Ascending aorta (tissue), 2 donors: ENCODE measurements at regions not wholly inside any gene's neighbourhood (a gene's known extent, or its start where the extent isn't known, plus 50 kb on each side); places are given as distances from the start of the nearest gene placed in this dataset.
"Not testable (repeated sequence)": the region's sequence is repeated elsewhere in the genome, so short reads cannot be mapped to it uniquely, and the experiment has no call there.

ENCODE experiments used
- DNase-seq, 2 donors: peaks; one replicate each; pipeline ENCODE4 v3.0.0-alpha.2; 2019; ENCODE audit warnings: low spot score in 2 of 2
- H3K27ac ChIP-seq, 2 donors: fragments of 200-600 bp; sonication (generic); one replicate each; pipeline ENCODE4 v1.5.1; 2016 to 2017; ENCODE audit warnings: mild to moderate bottlenecking in 1 of 2
- H3K27me3 ChIP-seq: fragments of 200-600 bp; sonication (generic); one replicate; pipeline ENCODE4 v1.5.1; 2017
- H3K36me3 ChIP-seq, 2 donors: fragments of 200-600 bp; sonication (generic); one replicate each; pipeline ENCODE4 v1.5.1; 2016
- H3K4me1 ChIP-seq, 2 donors: fragments of 200-600 bp; sonication (generic); one replicate each; pipeline ENCODE4 v1.5.1; 2016 to 2017; ENCODE audit warnings: mild to moderate bottlenecking in 1 of 2
- H3K4me3 ChIP-seq, 2 donors: fragments of 200-600 bp; sonication (generic); one replicate each; pipeline ENCODE4 v1.5.1; 2016 to 2017; ENCODE audit warnings: mild to moderate bottlenecking in 1 of 2
- H3K9me3 ChIP-seq, 2 donors: fragments of 200-600 bp; sonication (generic); one replicate each; pipeline ENCODE4 v1.5.1; 2016
- intact Hi-C: fragments of 100-400 bp; cut with DNase I; formaldehyde crosslinking; loops from one replicate; pipeline ENCODE4 v1.15.1; 2023
- TF ChIP-seq, protein P1 (sequence below), 3 experiments: fragments of 200-600 bp in 2 of 3; fragments of 450-650 bp in 1 of 3; sonication (generic) in 2 of 3; IDR thresholded peaks; one replicate each; pipeline ENCODE4 v1.5.1; 2016 to 2019; ENCODE audit warnings: antibody characterized with exemption in 3 of 3, mild to moderate bottlenecking in 1 of 3, moderate library complexity in 1 of 3

DNA sequence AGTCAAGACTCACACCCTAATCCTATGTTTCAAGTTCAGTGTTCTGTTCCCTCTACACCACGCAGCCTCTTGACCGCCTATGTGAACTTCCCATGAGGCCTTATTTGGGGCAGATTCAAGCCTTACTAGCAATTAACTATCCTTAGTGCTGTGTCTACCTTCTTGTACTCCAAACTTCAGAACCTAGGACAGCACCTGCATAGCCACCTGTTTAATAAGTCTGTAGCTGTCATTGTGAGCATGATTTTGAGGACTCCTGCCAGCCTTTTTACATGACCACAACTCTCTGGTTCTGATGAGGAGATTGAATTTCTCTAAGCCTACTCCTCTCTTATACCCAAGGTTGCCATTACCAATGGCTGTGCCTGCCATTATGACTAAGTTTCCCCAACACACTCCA lies 50.8 kb upstream of the PCSK1 start:
- H3K36me3 ChIP-seq = no peaks in the 10 kb centered on the region
- TF ChIP-seq, protein P1, sequence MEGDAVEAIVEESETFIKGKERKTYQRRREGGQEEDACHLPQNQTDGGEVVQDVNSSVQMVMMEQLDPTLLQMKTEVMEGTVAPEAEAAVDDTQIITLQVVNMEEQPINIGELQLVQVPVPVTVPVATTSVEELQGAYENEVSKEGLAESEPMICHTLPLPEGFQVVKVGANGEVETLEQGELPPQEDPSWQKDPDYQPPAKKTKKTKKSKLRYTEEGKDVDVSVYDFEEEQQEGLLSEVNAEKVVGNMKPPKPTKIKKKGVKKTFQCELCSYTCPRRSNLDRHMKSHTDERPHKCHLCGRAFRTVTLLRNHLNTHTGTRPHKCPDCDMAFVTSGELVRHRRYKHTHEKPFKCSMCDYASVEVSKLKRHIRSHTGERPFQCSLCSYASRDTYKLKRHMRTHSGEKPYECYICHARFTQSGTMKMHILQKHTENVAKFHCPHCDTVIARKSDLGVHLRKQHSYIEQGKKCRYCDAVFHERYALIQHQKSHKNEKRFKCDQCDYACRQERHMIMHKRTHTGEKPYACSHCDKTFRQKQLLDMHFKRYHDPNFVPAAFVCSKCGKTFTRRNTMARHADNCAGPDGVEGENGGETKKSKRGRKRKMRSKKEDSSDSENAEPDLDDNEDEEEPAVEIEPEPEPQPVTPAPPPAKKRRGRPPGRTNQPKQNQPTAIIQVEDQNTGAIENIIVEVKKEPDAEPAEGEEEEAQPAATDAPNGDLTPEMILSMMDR (IDR thresholded peaks at IDR 0.05) = no peak
- H3K27me3 ChIP-seq = no peaks in the 10 kb centered on the region
- no peaks in the 10 kb centered on the region for H3K4me1 ChIP-seq
- no peaks in the 10 kb centered on the region for H3K9me3 ChIP-seq
- no peak overlapping the region for H3K27ac ChIP-seq
- intact Hi-C loops = no loop called here
- no peak overlapping the region for H3K4me3 ChIP-seq
- DNase-seq = no peak

DNA sequence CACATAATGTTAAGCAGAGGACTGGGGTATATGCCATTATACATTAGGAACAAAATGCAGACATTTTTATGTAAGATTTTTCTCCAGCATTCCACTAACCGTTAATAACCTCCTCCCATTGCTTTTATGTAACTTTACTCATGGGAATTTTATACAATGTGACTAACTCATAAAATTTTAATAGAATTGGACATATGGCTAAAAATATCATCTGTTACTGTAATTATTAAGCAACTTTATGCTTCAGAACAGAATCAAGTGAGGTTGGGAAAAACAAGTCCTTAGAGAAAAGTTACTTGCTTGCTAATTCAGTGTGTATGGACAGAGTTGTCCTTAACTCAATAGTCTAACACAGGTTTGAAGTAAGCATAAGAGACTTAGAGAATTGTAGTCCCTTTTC lies 54.8 kb upstream of the PCSK1 start:
- H3K4me1 ChIP-seq = no peaks in the 10 kb centered on the region
- no peaks in the 10 kb centered on the region for H3K27me3 ChIP-seq
- H3K27ac ChIP-seq = no peak overlapping the region
- intact Hi-C loops = loop anchor here (5.0 kb wide), 1 partner anchor 146 kb away; no protein-coding TSS in a partner anchor
- no peaks in the 10 kb centered on the region for H3K9me3 ChIP-seq
- no peak for DNase-seq
- no peak overlapping the region for H3K4me3 ChIP-seq
- no peaks in the 10 kb centered on the region for H3K36me3 ChIP-seq
- TF ChIP-seq, protein P1 (IDR thresholded peaks at IDR 0.05) = no peak

DNA sequence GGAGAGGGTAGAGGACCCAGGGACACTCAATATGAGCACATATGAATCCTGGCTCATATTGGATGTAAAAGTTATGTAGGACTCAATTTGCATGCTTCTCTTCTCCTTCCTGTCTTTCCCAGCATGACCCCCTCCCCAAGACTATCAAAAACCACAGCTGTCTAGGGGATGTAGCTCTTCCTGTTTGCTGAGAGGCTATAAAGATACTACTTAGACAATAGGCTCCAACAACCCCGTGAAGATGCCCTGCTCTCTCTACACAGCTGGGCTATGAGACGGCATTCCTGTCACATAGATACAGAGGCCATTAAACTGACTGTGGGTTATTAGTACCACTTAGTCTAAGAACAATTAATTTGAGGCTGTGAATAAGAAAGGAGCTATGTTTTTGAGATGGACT lies 56.5 kb upstream of the PCSK1 start:
- H3K27me3 ChIP-seq = no peaks in the 10 kb centered on the region
- intact Hi-C loops = loop anchor here (5.0 kb wide), 1 partner anchor 147 kb away; no protein-coding TSS in a partner anchor
- TF ChIP-seq, protein P1 (IDR thresholded peaks at IDR 0.05) = no peak

DNA sequence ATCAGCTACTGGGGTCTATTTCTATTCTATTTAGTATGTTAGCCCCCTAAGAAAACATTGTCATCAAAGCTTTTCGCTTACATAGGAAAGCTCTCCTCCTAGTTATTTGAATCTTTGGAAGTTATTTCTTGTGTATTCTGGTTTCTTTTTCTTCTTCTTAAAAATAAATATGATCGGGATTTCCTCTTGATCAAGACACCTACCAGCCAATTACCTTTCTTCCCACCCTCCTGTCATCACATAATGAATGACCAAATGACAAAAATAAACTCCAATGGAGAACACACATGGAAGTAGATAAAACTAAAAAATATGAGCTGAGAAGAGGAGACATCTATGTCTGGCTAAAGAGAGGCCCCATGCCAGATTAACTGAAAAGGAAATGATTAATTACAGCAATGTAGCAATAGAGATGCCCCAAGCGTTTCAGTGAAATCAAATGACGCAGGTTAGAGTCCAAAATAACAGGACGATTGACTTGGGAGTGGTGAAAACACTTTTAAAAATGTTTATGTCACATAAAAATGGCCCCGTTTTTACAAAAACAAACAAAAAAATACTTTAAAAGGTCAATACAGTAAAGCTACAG lies 59.5 kb upstream of the PCSK1 start:
- intact Hi-C loops = no loop called here
- Histone ChIP-seq H3K9me3 (no peaks in the 10 kb centered on the region), H3K27me3 (no peaks in the 10 kb centered on the region), H3K27ac (no peak overlapping the region), H3K36me3 (no peaks in the 10 kb centered on the region), H3K4me3 (no peak overlapping the region), H3K4me1 (no peaks in the 10 kb centered on the region)
- TF ChIP-seq, protein P1 (IDR thresholded peaks at IDR 0.05) = no peak
- no peak for DNase-seq

More for the DNA sequence above, 56.5 kb upstream of the PCSK1 start:
- DNase-seq = no peak
- H3K27ac ChIP-seq = no peak overlapping the region
- H3K9me3 ChIP-seq = no peaks in the 10 kb centered on the region
- no peaks in the 10 kb centered on the region for H3K4me1 ChIP-seq
- H3K36me3 ChIP-seq = no peaks in the 10 kb centered on the region
- no peak overlapping the region for H3K4me3 ChIP-seq

DNA sequence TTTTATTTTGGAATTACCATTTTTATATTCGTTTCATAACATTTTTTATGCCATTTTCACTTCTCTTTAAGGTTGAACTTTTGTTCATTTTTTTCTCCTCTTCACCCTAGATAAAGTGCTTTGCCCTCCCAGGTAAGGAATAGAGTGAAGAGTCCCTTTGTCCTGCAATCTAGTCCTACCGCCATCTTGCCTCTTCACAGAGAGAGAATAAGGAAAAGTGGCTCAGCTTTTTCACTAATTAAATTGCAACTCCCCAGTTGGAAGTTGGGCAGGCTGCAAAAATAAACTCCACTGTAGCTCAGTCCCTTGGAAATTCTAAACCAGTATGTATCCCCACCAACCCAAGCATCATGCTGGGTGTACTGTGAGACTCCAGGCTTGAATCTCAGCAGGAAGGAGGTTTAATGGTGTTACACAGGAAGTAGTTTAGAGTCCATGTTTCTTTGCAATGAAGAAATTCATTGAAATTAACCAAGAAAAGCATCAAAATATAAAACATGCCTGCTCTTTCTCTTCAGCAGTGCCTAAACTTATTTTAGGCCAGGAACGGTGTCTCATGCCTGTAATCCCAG lies 60.3 kb upstream of the PCSK1 start:
- TF ChIP-seq, protein P1 (IDR thresholded peaks at IDR 0.05) = no peak
- no peak overlapping the region for H3K4me3 ChIP-seq
- no peaks in the 10 kb centered on the region for H3K9me3 ChIP-seq
- no peak overlapping the region for H3K27ac ChIP-seq
- no peak for DNase-seq
- no peaks in the 10 kb centered on the region for H3K27me3 ChIP-seq
- intact Hi-C loops = no loop called here
- no peaks in the 10 kb centered on the region for H3K4me1 ChIP-seq
- no peaks in the 10 kb centered on the region for H3K36me3 ChIP-seq

DNA sequence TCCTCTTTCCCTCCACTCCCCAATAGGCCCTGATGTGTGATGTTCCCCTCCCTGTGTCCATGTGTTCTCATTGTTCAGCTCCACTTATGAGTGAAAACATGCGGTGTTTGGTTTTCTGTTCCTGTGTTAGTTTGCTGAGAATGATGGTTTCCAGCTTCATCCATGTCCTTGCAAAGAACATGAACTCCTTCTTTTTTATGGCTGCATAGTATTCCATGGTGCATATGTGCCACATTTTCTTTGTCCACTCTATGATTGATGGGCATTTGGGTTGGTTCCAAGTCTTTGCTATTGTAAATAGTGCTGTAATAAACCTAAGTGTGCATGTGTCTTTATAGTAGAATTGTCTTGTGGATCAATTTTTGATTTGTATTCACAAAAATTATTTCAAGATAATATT lies 62.4 kb upstream of the PCSK1 start:
- H3K4me3 ChIP-seq, DNase-seq, H3K27me3 ChIP-seq, H3K36me3 ChIP-seq, H3K27ac ChIP-seq, intact Hi-C loops, H3K9me3 ChIP-seq, H3K4me1 ChIP-seq: not testable (repeated sequence)

DNA sequence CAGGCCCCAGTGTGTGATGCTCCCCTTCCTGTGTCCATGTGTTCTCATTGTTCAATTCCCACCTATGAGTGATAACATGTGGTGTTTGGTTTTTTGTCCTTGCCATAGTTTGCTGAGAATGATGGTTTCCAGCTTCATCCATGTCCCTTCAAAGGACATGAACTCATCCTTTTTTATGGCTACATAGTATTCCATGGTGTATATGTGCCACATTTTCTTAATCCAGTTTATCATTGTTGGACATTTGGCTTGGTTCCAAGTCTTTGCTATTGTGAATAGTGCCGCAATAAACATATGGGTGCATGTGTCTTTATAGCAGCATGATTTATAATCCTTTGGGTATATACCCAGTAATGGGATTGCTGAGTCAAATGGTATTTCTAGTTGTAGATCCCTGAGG lies 64.0 kb upstream of the PCSK1 start:
- H3K4me3 ChIP-seq, intact Hi-C loops, H3K4me1 ChIP-seq, DNase-seq, H3K9me3 ChIP-seq, H3K27ac ChIP-seq, H3K27me3 ChIP-seq, H3K36me3 ChIP-seq: not testable (repeated sequence)
